Smooth muscle cell (in vitro differentiated cells): ENCODE measurements at regions not wholly inside any gene's neighbourhood (a gene's known extent, or its start where the extent isn't known, plus 50 kb on each side); places are given as distances from the start of the nearest gene placed in this dataset.

Source experiments
- DNase-seq: peaks from one replicate; lab custom pipeline; 2025; ENCODE audit not compliant: unreplicated experiment; lab: John Stamatoyannopoulos, UW
- H2AFZ ChIP-seq: fragments of 200-600 bp; sonication (generic); 2 replicates; pipeline ENCODE4 v1.6.0; 2016; ENCODE audit warnings: antibody characterized with exemption, low read depth, mild to moderate bottlenecking
- H3F3A ChIP-seq: fragments of 200-600 bp; sonication (generic); 2 replicates; pipeline ENCODE4 v1.6.0; 2017; ENCODE audit warnings: antibody characterized with exemption, low read depth
- H3K27ac ChIP-seq: fragments of 200-600 bp; sonication (generic); 2 replicates; pipeline ENCODE4 v1.5.1; 2016; ENCODE audit warnings: low read depth, mild to moderate bottlenecking
- H3K27me3 ChIP-seq: fragments of 200-600 bp; sonication (generic); 2 replicates; pipeline ENCODE4 v1.6.1; 2016; ENCODE audit warnings: low read depth, mild to moderate bottlenecking
- H3K36me3 ChIP-seq: fragments of 200-600 bp; sonication (generic); 2 replicates; pipeline ENCODE4 v1.5.1; 2016; ENCODE audit warnings: low read depth
- H3K4me1 ChIP-seq: fragments of 200-600 bp; sonication (generic); 2 replicates; pipeline ENCODE4 v1.5.1; 2016; ENCODE audit warnings: low read depth
- H3K4me2 ChIP-seq: fragments of 200-600 bp; sonication (generic); 2 replicates; pipeline ENCODE4 v1.6.0; 2016; ENCODE audit warnings: mild to moderate bottlenecking
- H3K4me3 ChIP-seq: fragments of 200-600 bp; sonication (generic); 2 replicates; pipeline ENCODE4 v1.5.1; 2016; ENCODE audit warnings: mild to moderate bottlenecking
- H3K79me2 ChIP-seq: fragments of 200-600 bp; sonication (generic); 2 replicates; pipeline ENCODE4 v1.6.0; 2016; ENCODE audit warnings: low read depth, mild to moderate bottlenecking
- H3K9ac ChIP-seq: fragments of 200-600 bp; sonication (generic); 2 replicates; pipeline ENCODE4 v1.6.0; 2016; ENCODE audit warnings: low read depth
- H3K9me3 ChIP-seq: fragments of 200-600 bp; sonication (generic); replicated peaks from 2 replicates; pipeline ENCODE4 v1.5.1; 2016; ENCODE audit warnings: low read depth
- H4K20me1 ChIP-seq: fragments of 200-600 bp; sonication (generic); 2 replicates; pipeline ENCODE4 v1.6.0; 2016; ENCODE audit warnings: low read depth
- WGBS: methylation state at CpG from one replicate; pipeline ENCODE4 v1.1.7; 2016; ENCODE audit warnings: low lambda C conversion rate; 5-methylcytosine and 5-hydroxymethylcytosine counted together
- TF ChIP-seq, protein P1 (sequence below): fragments of 200-600 bp; sonication (generic); IDR thresholded peaks from 2 replicates; pipeline ENCODE4 v1.5.1; 2017; ENCODE audit warnings: borderline replicate concordance, mild to moderate bottlenecking, antibody characterized with exemption; ENCODE audit not compliant: insufficient read depth, poor library complexity, severe bottlenecking

DNA sequence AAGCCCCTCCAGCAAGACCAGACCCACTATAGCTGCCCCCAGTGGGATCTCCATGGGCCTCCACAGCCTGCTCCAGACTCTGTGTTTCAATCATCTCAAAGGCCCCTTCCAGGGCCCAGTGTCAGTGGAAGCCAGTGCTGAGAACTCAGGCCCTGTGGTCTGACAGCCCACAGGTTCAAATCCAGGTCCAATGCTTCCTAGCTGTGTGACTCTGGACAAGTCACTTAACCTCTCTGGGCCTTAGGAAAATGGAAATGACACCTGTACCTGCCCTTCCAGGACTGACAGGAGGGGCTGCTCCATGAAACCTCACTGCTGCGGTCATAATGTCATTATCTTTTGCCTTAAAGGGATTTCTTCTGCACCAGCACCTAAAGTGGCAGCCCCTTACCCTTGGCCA, 101.9 kb downstream of the NCOR2 start:
- DNase-seq: no peak
- no peak overlapping the region for H3K9ac ChIP-seq
- H3K4me1 ChIP-seq: peaks cover 18% of the 10 kb centered on the region
- no peak overlapping the region for H2AFZ ChIP-seq
- WGBS: 100% methylated on average over 1 of the region's 1 CpG
- H3K4me2 ChIP-seq: no peak overlapping the region
- no peaks in the 10 kb centered on the region for H3K27me3 ChIP-seq
- peaks cover 80% of the 10 kb centered on the region for H4K20me1 ChIP-seq
- peaks cover 20% of the 10 kb centered on the region for H3F3A ChIP-seq
- no peaks in the 10 kb centered on the region for H3K9me3 ChIP-seq
- TF ChIP-seq, protein P1, sequence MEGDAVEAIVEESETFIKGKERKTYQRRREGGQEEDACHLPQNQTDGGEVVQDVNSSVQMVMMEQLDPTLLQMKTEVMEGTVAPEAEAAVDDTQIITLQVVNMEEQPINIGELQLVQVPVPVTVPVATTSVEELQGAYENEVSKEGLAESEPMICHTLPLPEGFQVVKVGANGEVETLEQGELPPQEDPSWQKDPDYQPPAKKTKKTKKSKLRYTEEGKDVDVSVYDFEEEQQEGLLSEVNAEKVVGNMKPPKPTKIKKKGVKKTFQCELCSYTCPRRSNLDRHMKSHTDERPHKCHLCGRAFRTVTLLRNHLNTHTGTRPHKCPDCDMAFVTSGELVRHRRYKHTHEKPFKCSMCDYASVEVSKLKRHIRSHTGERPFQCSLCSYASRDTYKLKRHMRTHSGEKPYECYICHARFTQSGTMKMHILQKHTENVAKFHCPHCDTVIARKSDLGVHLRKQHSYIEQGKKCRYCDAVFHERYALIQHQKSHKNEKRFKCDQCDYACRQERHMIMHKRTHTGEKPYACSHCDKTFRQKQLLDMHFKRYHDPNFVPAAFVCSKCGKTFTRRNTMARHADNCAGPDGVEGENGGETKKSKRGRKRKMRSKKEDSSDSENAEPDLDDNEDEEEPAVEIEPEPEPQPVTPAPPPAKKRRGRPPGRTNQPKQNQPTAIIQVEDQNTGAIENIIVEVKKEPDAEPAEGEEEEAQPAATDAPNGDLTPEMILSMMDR: no peak
- no peak overlapping the region for H3K27ac ChIP-seq
- peaks cover 4% of the 10 kb centered on the region for H3K36me3 ChIP-seq
- H3K79me2 ChIP-seq: peaks cover 25% of the 10 kb centered on the region
- no peak overlapping the region for H3K4me3 ChIP-seq

DNA sequence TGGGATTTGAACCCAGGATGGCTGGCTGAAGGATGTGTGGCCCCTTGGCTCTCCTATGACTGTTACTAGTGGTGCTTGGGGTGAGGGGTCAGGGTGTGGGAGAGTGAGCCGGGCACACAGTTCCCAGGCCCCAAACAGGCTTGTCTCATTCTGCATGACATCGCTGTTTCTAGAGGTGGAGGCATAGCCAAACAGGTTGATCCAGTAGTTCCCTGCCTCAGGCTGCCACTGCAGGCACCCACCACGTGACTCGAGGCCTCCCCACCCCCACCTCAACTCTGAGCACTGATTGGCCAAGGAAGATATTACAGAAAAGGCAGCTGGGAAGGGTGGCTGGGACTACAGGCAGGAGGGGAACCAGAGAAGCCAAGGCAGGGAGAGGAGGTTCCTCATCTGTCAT, 102.6 kb downstream of the NCOR2 start:
- Histone ChIP-seq H3K79me2 (peaks cover 27% of the 10 kb centered on the region), H3K36me3 (peaks cover 4% of the 10 kb centered on the region), H3F3A (peaks cover 20% of the 10 kb centered on the region), H3K9ac (no peak overlapping the region), H3K27ac (no peak overlapping the region), H3K27me3 (no peaks in the 10 kb centered on the region), H3K4me2 (no peak overlapping the region), H3K9me3 (no peaks in the 10 kb centered on the region), H3K4me3 (no peak overlapping the region), H3K4me1 (peaks cover 18% of the 10 kb centered on the region), H4K20me1 (peaks cover 80% of the 10 kb centered on the region), H2AFZ (no peak overlapping the region)
- WGBS: 89% methylated on average over 4 of the region's 4 CpGs
- TF ChIP-seq, protein P1: no peak
- DNase-seq: no peak

DNA sequence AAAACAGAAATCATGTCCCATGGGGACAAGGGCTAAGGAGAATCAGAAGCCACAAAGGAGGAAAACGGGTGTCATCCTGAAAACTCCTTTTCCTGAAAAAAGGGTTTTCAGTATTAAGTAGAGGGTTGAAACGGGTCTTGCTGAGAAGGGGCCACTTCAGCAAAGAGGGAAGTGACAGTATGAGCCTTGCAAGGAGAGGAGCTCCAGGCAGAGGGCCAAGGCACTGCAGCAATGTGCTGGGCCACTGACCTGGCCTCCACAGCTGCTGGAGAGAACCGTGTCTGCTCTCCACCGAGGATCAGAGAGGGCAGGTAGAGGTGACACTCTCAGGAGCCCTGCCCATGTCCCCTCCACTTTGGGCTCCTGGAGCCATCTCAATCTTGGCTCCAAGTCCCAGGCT, 103.3 kb downstream of the NCOR2 start:
- Histone ChIP-seq H3K4me1 (peaks cover 18% of the 10 kb centered on the region), H3F3A (peaks cover 20% of the 10 kb centered on the region), H3K9ac (no peak overlapping the region), H3K27me3 (no peaks in the 10 kb centered on the region), H4K20me1 (peaks cover 80% of the 10 kb centered on the region), H3K4me3 (no peak overlapping the region), H3K79me2 (peaks cover 22% of the 10 kb centered on the region), H3K9me3 (no peaks in the 10 kb centered on the region), H2AFZ (no peak overlapping the region), H3K36me3 (no peaks in the 10 kb centered on the region), H3K27ac (peak overlapping the region; percentile 52), H3K4me2 (peak overlapping the region; percentile 54)
- TF ChIP-seq, protein P1: no peak
- no peak for DNase-seq
- 42% methylated on average over 4 of the region's 4 CpGs for WGBS

DNA sequence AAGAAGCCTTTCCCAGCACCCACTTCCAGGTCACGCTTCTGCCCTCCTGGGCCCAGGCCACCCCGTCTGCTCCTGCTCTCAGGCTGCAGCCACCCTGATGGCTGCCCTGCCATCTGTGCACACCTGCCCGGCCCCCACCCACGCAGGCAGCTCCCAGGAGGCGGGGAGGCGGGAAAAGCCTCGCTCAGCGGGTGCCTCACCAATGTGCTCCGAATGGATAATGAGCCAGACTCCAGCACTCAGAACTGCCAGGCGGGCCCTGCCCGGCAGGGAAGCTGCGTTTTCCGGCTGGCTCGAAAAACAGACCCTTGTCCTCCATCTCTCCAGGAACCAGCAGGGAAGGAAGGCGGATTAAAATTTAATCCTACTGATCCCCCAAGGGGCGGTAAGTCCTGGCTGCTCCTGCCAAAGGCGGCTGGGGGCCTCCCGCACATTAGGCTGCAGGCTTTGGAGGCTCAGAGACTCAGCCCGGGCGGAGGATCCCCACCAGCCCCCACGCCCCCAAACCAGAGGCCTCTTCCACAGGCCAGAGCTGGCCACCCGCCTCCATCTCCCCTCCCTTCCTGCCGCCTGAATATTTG, 104.0 kb downstream of the NCOR2 start:
- peak; percentile 21 for DNase-seq
- H3F3A ChIP-seq: peaks cover 20% of the 10 kb centered on the region
- no peaks in the 10 kb centered on the region for H3K36me3 ChIP-seq
- peaks cover 83% of the 10 kb centered on the region for H4K20me1 ChIP-seq
- peaks cover 19% of the 10 kb centered on the region for H3K79me2 ChIP-seq
- no peak overlapping the region for H3K4me3 ChIP-seq
- H3K27ac ChIP-seq: peak overlapping the region; percentile 52
- H3K4me2 ChIP-seq: peak overlapping the region; percentile 54
- 25% methylated on average over 23 of the region's 23 CpGs for WGBS
- no peak overlapping the region for H3K9ac ChIP-seq
- H3K9me3 ChIP-seq: no peaks in the 10 kb centered on the region
- H3K27me3 ChIP-seq: no peaks in the 10 kb centered on the region
- TF ChIP-seq, protein P1: no peak
- no peak overlapping the region for H2AFZ ChIP-seq
- H3K4me1 ChIP-seq: peaks cover 18% of the 10 kb centered on the region
